Coronary artery (tissue), 2 donors: ENCODE measurements at regions not wholly inside any gene's neighbourhood (a gene's known extent, or its start where the extent isn't known, plus 50 kb on each side); places are given as distances from the start of the nearest gene placed in this dataset.
"Not testable (repeated sequence)": the region's sequence is repeated elsewhere in the genome, so short reads cannot be mapped to it uniquely, and the experiment has no call there.

Experiments used
- DNase-seq: peaks from one replicate; pipeline ENCODE4 v3.0.0-alpha.2; 2017; ENCODE audit warnings: low spot score
- H3K27ac ChIP-seq, 2 donors: fragments of 200-600 bp; sonication (generic); one replicate each; pipeline ENCODE4 v1.5.1; 2016 to 2019
- H3K4me3 ChIP-seq: fragments of 200-600 bp; sonication (generic); 2 replicates; pipeline ENCODE4 v1.5.1; 2016; ENCODE audit warnings: mild to moderate bottlenecking, moderate library complexity

DNA sequence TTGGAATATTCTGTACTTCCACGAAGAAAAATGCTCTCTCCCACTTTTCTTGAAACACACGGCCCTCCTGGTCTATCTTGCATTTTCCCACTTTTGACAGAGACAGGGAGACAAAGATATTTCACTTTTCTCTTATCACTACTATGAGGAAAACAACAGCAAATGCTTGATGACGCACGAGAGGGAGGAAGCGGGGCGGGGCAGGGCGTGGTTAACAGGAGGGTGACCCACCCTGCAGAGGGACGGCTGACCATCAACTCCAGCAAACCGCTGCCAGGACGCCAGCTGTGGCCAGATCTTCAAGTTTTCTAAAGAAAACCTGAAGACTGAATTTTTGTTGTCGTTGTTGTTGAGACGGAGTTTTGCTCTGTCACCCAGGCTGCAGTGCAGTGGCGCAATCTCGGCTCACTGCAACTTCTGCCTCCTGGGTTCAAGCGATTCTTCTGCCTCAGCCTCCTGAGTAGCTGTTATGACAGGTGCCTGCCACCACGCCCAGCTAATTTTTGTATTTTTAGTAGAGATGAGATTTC is 63.8 kb downstream of the NSUN5 start:
- not testable (repeated sequence) for H3K27ac ChIP-seq, DNase-seq, H3K4me3 ChIP-seq

- H3K4me3 ChIP-seq: peak overlapping the region; percentile 63
- peak overlapping the region in 1 of 2 donors; percentile 31 for H3K27ac ChIP-seq
- DNase-seq: not testable (repeated sequence)
Observed at GRCh38 chr7:73234994-73235717, 73.5 kb downstream of the NSUN5 start.

DNA sequence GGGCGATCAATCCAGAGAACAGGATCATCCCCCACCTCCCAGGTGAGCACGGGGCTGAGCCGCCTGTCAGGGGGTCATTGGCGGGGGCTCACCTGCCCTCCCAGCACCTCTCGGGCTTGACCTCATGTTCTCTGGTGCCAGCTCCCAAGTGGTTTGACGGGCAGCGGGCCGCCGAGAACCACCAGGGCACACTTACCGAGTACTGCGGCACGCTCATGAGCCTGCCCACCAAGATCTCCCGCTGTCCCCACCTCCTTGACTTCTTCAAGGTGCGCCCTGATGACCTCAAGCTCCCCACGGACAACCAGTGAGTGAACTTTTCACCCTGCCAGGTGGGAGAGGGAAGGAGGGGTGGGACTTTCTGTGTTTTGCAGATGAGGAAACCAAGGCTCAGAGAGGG is 82.9 kb downstream of the NSUN5 start:
- H3K27ac ChIP-seq, H3K4me3 ChIP-seq: not testable (repeated sequence)
- DNase-seq: peak; percentile 41

DNA sequence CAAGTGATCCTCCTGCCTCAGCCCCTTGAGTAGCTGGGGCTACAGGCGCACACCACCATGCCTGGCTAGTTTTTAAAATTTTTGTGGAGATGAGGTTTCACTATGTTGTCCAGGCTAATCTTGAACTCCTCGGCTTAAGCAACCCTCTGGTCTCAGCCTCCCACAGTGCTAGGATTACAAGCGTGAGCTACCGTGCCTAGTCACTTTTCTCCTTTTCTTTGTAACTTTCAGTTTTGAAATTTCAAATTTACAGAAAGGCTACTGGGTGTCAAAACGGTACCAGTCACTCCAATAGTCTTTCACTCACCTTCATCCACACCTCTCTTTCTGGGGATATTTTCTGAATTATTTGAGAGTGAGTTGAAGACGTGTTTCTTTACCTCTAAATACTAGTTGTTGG is 86.9 kb downstream of the NSUN5 start:
- DNase-seq, H3K27ac ChIP-seq, H3K4me3 ChIP-seq: not testable (repeated sequence)

DNA sequence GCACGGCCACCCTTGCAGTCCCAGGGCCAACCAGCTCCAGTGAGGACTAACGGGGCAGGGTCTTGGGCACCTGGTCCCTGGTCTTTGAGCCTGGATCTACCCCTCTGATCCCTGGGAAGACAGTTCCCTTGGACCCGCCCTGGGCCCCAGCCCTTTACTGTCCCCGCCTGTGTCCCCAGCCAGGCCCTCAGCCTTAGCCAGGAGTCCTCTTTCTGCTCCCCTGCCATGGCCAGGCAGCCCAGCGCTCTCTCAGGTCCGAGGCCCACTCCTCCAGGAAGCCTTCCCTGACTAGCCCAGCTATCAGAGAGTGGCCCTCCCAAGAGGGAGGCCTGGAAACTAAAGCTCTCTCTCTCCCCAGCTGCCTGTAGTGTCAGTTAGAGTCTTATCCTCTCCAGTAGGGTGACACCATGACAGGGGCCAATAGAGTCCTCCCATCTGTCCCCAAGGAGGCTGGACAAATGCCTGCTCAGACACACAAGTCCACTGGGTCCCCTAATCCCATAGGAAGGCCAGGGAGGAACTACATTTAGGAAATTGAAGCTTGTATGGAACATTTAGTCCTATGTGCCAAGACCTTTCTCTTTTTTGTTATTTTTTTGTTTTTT is 87.8 kb downstream of the NSUN5 start:
- not testable (repeated sequence) for H3K4me3 ChIP-seq, H3K27ac ChIP-seq, DNase-seq

DNA sequence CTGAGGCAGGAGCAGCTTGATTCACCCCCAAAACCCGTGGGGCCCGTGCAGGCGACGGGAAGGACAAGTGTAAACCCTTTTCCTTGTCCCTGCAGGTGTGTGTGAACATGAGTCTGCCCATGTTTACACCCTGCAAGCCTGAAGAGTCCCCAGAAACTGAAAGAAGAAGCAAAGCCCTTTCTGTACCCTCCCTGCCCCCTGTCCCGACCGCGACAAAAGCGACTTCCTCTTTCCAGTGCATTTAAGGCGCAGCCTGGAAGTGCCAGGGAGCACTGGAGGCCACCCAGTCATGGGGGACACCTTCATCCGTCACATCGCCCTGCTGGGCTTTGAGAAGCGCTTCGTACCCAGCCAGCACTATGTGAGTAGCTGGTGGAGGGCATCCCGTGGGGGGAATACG is 88.3 kb downstream of the NSUN5 start:
- H3K4me3 ChIP-seq, DNase-seq, H3K27ac ChIP-seq: not testable (repeated sequence)

DNA sequence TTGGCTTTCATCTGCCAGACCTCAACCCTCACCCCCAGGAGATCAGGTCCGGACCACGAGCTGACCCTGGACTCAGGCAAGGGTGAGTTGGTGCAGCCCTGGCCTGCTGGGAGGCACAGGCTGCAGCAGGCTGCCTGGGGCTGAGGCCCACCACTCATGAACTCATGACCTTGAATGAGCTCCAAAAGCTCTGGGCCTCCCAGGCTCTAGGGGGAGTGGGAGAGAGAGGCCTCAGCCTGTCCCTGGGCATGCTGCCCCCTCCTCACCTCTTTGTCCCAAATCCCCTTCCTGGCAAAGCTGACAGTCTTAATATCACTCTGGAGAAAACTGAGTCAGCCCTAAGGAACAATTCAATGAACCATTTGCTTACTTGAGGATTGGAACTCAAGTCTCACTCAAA is 89.8 kb downstream of the NSUN5 start:
- not testable (repeated sequence) for H3K4me3 ChIP-seq, H3K27ac ChIP-seq, DNase-seq

GRCh38 chr7:73216046-73216675 is 92.5 kb downstream of the NSUN5 start:
- not testable (repeated sequence) for H3K4me3 ChIP-seq, DNase-seq

DNA sequence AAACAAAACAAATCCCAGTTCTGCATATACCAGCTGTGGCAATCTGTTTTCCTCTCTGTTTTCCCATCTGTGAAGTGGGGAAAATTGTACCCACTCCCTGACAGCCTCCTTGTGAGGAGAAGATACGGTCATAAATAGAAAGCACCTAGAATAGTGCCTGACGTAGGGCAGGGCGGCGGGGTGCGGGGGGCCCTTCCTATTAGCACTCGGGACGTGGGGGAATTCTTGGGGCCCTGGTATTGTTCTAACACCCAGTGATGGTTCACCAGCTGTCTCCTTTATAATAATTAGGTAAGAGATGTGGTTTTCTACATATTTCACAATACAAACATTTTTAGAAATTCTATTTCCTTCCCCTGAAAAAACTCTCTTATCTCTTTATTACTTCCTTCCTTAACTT is 93.4 kb downstream of the NSUN5 start:
- not testable (repeated sequence) for DNase-seq, H3K4me3 ChIP-seq, H3K27ac ChIP-seq

More at GRCh38 chr7:73216046-73216675, 92.5 kb downstream of the NSUN5 start:
- H3K27ac ChIP-seq: not testable (repeated sequence)

GRCh38 chr7:73214471-73214870 is 94.2 kb downstream of the NSUN5 start:
- H3K4me3 ChIP-seq, DNase-seq, H3K27ac ChIP-seq: not testable (repeated sequence)

GRCh38 chr7:73213076-73213475 is 95.5 kb downstream of the NSUN5 start:
- H3K4me3 ChIP-seq, DNase-seq, H3K27ac ChIP-seq: not testable (repeated sequence)

DNA sequence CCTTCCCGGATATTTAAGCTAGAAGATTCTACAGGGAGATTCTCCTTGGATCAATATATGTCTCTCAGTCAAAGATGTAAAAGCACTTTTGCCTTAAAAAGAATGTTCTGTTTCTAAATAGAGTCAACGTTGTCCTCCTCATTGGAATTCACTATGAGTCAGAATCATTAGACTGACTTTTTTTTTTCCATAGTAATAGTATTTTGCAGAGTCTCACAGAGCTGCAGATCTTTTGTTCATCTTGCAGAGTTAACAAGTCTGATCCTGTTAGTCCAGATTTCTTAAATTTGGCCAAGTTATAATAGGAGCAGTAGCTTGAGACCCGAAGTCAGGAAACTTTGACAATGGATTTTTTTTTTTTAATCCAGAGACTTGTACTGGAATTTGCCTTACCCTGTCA is 103.0 kb downstream of the NSUN5 start:
- not testable (repeated sequence) for H3K4me3 ChIP-seq, DNase-seq, H3K27ac ChIP-seq

GRCh38 chr7:73204898-73205297 is 103.7 kb downstream of the NSUN5 start:
- not testable (repeated sequence) for DNase-seq, H3K27ac ChIP-seq, H3K4me3 ChIP-seq

- DNase-seq, H3K4me3 ChIP-seq, H3K27ac ChIP-seq: not testable (repeated sequence)
Observed at GRCh38 chr7:73203312-73203711, 105.3 kb downstream of the NSUN5 start.

GRCh38 chr7:73201264-73201663 is 107.4 kb downstream of the NSUN5 start:
- H3K27ac ChIP-seq: peak overlapping the region in 1 of 2 donors; percentile 58
- peak; percentile 28 for DNase-seq
- H3K4me3 ChIP-seq: not testable (repeated sequence)

- H3K27ac ChIP-seq, DNase-seq, H3K4me3 ChIP-seq: not testable (repeated sequence)
Observed at GRCh38 chr7:73200518-73201099, 108.0 kb downstream of the NSUN5 start.

DNA sequence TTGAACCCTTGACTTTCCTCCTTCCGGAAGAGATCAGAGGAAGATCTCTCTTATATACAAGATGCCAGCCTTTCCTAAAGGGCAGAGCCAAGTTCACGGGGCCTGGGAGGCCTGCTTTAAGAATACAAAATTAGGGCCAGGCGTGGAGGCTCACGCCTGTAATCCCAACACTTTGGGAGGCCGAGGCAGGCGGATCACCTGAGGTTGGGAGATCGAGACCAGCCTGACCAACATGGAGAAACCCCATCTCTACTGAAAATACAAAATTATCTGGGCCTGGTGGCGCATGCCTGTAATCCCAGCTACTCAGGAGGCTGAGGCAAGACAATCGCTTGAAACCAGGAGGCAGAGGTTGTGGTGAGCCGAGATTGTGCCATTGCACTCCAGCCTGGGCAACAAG is 108.2 kb upstream of the SPDYE9 start:
- H3K27ac ChIP-seq, H3K4me3 ChIP-seq, DNase-seq: not testable (repeated sequence)

GRCh38 chr7:73190483-73191155 is 104.8 kb upstream of the SPDYE9 start:
- H3K27ac ChIP-seq, H3K4me3 ChIP-seq, DNase-seq: not testable (repeated sequence)

DNA sequence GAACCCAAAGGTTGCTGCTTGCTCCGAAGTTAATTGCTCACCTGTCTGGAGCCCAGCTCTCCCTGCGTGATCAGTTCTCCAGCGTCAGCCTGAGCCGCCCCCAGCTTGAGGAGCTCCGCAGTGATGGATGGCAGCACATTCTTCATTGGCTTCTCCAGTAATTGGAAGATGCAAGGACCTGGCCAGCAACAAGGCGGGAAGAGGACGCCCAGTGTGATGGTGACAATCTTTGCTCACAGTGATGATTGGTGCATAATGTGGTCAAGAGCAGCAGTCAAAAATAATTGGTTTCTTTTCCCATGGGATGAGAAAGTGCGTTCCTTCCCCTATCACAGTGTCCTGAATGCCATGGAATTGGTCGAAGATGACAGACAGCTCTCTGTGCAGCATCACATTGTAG is 102.4 kb upstream of the SPDYE9 start:
- not testable (repeated sequence) for H3K4me3 ChIP-seq, H3K27ac ChIP-seq, DNase-seq
